Smooth muscle cell (in vitro differentiated cells): ENCODE measurements at regions not wholly inside any gene's neighbourhood (a gene's known extent, or its start where the extent isn't known, plus 50 kb on each side); places are given as distances from the start of the nearest gene placed in this dataset.
"Not testable (repeated sequence)": the region's sequence is repeated elsewhere in the genome, so short reads cannot be mapped to it uniquely, and the experiment has no call there.

ENCODE experiments used
- DNase-seq: peaks from one replicate; lab custom pipeline; 2025; ENCODE audit not compliant: unreplicated experiment; lab: John Stamatoyannopoulos, UW
- H2AFZ ChIP-seq: fragments of 200-600 bp; sonication (generic); 2 replicates; pipeline ENCODE4 v1.6.0; 2016; ENCODE audit warnings: antibody characterized with exemption, low read depth, mild to moderate bottlenecking
- H3F3A ChIP-seq: fragments of 200-600 bp; sonication (generic); 2 replicates; pipeline ENCODE4 v1.6.0; 2017; ENCODE audit warnings: antibody characterized with exemption, low read depth
- H3K27ac ChIP-seq: fragments of 200-600 bp; sonication (generic); 2 replicates; pipeline ENCODE4 v1.5.1; 2016; ENCODE audit warnings: low read depth, mild to moderate bottlenecking
- H3K27me3 ChIP-seq: fragments of 200-600 bp; sonication (generic); 2 replicates; pipeline ENCODE4 v1.6.1; 2016; ENCODE audit warnings: low read depth, mild to moderate bottlenecking
- H3K36me3 ChIP-seq: fragments of 200-600 bp; sonication (generic); 2 replicates; pipeline ENCODE4 v1.5.1; 2016; ENCODE audit warnings: low read depth
- H3K4me1 ChIP-seq: fragments of 200-600 bp; sonication (generic); 2 replicates; pipeline ENCODE4 v1.5.1; 2016; ENCODE audit warnings: low read depth
- H3K4me2 ChIP-seq: fragments of 200-600 bp; sonication (generic); 2 replicates; pipeline ENCODE4 v1.6.0; 2016; ENCODE audit warnings: mild to moderate bottlenecking
- H3K4me3 ChIP-seq: fragments of 200-600 bp; sonication (generic); 2 replicates; pipeline ENCODE4 v1.5.1; 2016; ENCODE audit warnings: mild to moderate bottlenecking
- H3K79me2 ChIP-seq: fragments of 200-600 bp; sonication (generic); 2 replicates; pipeline ENCODE4 v1.6.0; 2016; ENCODE audit warnings: low read depth, mild to moderate bottlenecking
- H3K9ac ChIP-seq: fragments of 200-600 bp; sonication (generic); 2 replicates; pipeline ENCODE4 v1.6.0; 2016; ENCODE audit warnings: low read depth
- H3K9me3 ChIP-seq: fragments of 200-600 bp; sonication (generic); replicated peaks from 2 replicates; pipeline ENCODE4 v1.5.1; 2016; ENCODE audit warnings: low read depth
- H4K20me1 ChIP-seq: fragments of 200-600 bp; sonication (generic); 2 replicates; pipeline ENCODE4 v1.6.0; 2016; ENCODE audit warnings: low read depth
- CTCF ChIP-seq: fragments of 200-600 bp; sonication (generic); IDR thresholded peaks from 2 replicates; pipeline ENCODE4 v1.5.1; 2017; ENCODE audit warnings: borderline replicate concordance, mild to moderate bottlenecking, antibody characterized with exemption; ENCODE audit not compliant: insufficient read depth, poor library complexity, severe bottlenecking
- WGBS: methylation state at CpG from one replicate; pipeline ENCODE4 v1.1.7; 2016; ENCODE audit warnings: low lambda C conversion rate; 5-methylcytosine and 5-hydroxymethylcytosine counted together

GRCh38 chr18:4704781-4705180, 249.7 kb upstream of the DLGAP1 start:
- 50% methylated on average over 3 of the region's 3 CpGs for WGBS

GRCh38 chr18:4691836-4692235, 236.7 kb upstream of the DLGAP1 start:
- no peak for TF ChIP-seq CTCF
- no peak for DNase-seq

More at GRCh38 chr18:4704781-4705180, 249.7 kb upstream of the DLGAP1 start:
- Histone ChIP-seq H3K79me2 (no peaks in the 10 kb centered on the region), H3K4me3 (no peak overlapping the region), H3K27ac (no peak overlapping the region), H3K4me2 (no peak overlapping the region), H3K9me3 (no peaks in the 10 kb centered on the region), H3K27me3 (no peaks in the 10 kb centered on the region), H3K36me3 (no peaks in the 10 kb centered on the region), H3F3A (no peaks in the 10 kb centered on the region), H4K20me1 (no peaks in the 10 kb centered on the region), H2AFZ (no peak overlapping the region), H3K4me1 (no peaks in the 10 kb centered on the region), H3K9ac (no peak overlapping the region)
- no peak for TF ChIP-seq CTCF
- DNase-seq, result no peak

GRCh38 chr18:4678685-4679084, 223.6 kb upstream of the DLGAP1 start:
- not testable (repeated sequence) for H3K4me1 ChIP-seq, H3K9ac ChIP-seq, H3K4me3 ChIP-seq, H3K27me3 ChIP-seq, DNase-seq, H2AFZ ChIP-seq, H3K27ac ChIP-seq, H3F3A ChIP-seq, H3K9me3 ChIP-seq, H4K20me1 ChIP-seq, H3K79me2 ChIP-seq, H3K36me3 ChIP-seq, H3K4me2 ChIP-seq
- 89% methylated on average over 5 of the region's 5 CpGs for WGBS

More at GRCh38 chr18:4691836-4692235, 236.7 kb upstream of the DLGAP1 start:
- Histone ChIP-seq H3K4me1 (no peaks in the 10 kb centered on the region), H4K20me1 (no peaks in the 10 kb centered on the region), H3K79me2 (no peaks in the 10 kb centered on the region), H3K36me3 (no peaks in the 10 kb centered on the region), H3K9me3 (no peaks in the 10 kb centered on the region), H3F3A (no peaks in the 10 kb centered on the region), H3K27ac (no peak overlapping the region), H3K4me2 (no peak overlapping the region), H3K9ac (no peak overlapping the region), H2AFZ (no peak overlapping the region), H3K27me3 (no peaks in the 10 kb centered on the region), H3K4me3 (no peak overlapping the region)
- 94% methylated on average over 17 of the region's 17 CpGs for WGBS

GRCh38 chr18:4677006-4677405, 221.9 kb upstream of the DLGAP1 start:
- no peaks in the 10 kb centered on the region for H3F3A ChIP-seq
- no peaks in the 10 kb centered on the region for H3K79me2 ChIP-seq
- H3K27ac ChIP-seq, result no peak overlapping the region
- 84% methylated on average over 3 of the region's 3 CpGs for WGBS
- no peak for DNase-seq
- no peak overlapping the region for H2AFZ ChIP-seq
- no peaks in the 10 kb centered on the region for H4K20me1 ChIP-seq
- H3K9me3 ChIP-seq, result no peaks in the 10 kb centered on the region
- no peak for TF ChIP-seq CTCF
- H3K9ac ChIP-seq, result no peak overlapping the region
- H3K4me2 ChIP-seq, result no peak overlapping the region
- H3K36me3 ChIP-seq, result no peaks in the 10 kb centered on the region
- no peaks in the 10 kb centered on the region for H3K4me1 ChIP-seq
- H3K4me3 ChIP-seq, result no peak overlapping the region
- no peaks in the 10 kb centered on the region for H3K27me3 ChIP-seq
